OCI-LY7 (cell line): ENCODE measurements at regions not wholly inside any gene's neighbourhood (a gene's known extent, or its start where the extent isn't known, plus 50 kb on each side); places are given as distances from the start of the nearest gene placed in this dataset.

Experiments used
- CTCF ChIP-seq: fragments of 200-600 bp; sonication (generic); conservative IDR thresholded peaks from 2 replicates; pipeline ENCODE4 v1.5.1; 2014; ENCODE audit warnings: mild to moderate bottlenecking, antibody characterized with exemption, low read length, moderate library complexity, mixed read lengths
- EZH2phosphoT487 ChIP-seq: fragments of 200-600 bp; sonication (generic); IDR thresholded peaks from 2 replicates; pipeline ENCODE4 v1.6.1; 2018; ENCODE audit warnings: low read depth, borderline replicate concordance, mild to moderate bottlenecking, mixed run types, antibody characterized with exemption, low read length, moderate library complexity, mixed read lengths

- TF ChIP-seq CTCF (no peak), EZH2phosphoT487 (no peak)
Observed at GRCh38 chr4:53788011-53788410, 196.7 kb upstream of the LNX1 start.
